ENCODE measurements at regions not wholly inside any gene's neighbourhood (a gene's known extent, or its start where the extent isn't known, plus 50 kb on each side); places are given as distances from the start of the nearest gene placed in this dataset.

- TF ChIP-seq, protein P1, sequence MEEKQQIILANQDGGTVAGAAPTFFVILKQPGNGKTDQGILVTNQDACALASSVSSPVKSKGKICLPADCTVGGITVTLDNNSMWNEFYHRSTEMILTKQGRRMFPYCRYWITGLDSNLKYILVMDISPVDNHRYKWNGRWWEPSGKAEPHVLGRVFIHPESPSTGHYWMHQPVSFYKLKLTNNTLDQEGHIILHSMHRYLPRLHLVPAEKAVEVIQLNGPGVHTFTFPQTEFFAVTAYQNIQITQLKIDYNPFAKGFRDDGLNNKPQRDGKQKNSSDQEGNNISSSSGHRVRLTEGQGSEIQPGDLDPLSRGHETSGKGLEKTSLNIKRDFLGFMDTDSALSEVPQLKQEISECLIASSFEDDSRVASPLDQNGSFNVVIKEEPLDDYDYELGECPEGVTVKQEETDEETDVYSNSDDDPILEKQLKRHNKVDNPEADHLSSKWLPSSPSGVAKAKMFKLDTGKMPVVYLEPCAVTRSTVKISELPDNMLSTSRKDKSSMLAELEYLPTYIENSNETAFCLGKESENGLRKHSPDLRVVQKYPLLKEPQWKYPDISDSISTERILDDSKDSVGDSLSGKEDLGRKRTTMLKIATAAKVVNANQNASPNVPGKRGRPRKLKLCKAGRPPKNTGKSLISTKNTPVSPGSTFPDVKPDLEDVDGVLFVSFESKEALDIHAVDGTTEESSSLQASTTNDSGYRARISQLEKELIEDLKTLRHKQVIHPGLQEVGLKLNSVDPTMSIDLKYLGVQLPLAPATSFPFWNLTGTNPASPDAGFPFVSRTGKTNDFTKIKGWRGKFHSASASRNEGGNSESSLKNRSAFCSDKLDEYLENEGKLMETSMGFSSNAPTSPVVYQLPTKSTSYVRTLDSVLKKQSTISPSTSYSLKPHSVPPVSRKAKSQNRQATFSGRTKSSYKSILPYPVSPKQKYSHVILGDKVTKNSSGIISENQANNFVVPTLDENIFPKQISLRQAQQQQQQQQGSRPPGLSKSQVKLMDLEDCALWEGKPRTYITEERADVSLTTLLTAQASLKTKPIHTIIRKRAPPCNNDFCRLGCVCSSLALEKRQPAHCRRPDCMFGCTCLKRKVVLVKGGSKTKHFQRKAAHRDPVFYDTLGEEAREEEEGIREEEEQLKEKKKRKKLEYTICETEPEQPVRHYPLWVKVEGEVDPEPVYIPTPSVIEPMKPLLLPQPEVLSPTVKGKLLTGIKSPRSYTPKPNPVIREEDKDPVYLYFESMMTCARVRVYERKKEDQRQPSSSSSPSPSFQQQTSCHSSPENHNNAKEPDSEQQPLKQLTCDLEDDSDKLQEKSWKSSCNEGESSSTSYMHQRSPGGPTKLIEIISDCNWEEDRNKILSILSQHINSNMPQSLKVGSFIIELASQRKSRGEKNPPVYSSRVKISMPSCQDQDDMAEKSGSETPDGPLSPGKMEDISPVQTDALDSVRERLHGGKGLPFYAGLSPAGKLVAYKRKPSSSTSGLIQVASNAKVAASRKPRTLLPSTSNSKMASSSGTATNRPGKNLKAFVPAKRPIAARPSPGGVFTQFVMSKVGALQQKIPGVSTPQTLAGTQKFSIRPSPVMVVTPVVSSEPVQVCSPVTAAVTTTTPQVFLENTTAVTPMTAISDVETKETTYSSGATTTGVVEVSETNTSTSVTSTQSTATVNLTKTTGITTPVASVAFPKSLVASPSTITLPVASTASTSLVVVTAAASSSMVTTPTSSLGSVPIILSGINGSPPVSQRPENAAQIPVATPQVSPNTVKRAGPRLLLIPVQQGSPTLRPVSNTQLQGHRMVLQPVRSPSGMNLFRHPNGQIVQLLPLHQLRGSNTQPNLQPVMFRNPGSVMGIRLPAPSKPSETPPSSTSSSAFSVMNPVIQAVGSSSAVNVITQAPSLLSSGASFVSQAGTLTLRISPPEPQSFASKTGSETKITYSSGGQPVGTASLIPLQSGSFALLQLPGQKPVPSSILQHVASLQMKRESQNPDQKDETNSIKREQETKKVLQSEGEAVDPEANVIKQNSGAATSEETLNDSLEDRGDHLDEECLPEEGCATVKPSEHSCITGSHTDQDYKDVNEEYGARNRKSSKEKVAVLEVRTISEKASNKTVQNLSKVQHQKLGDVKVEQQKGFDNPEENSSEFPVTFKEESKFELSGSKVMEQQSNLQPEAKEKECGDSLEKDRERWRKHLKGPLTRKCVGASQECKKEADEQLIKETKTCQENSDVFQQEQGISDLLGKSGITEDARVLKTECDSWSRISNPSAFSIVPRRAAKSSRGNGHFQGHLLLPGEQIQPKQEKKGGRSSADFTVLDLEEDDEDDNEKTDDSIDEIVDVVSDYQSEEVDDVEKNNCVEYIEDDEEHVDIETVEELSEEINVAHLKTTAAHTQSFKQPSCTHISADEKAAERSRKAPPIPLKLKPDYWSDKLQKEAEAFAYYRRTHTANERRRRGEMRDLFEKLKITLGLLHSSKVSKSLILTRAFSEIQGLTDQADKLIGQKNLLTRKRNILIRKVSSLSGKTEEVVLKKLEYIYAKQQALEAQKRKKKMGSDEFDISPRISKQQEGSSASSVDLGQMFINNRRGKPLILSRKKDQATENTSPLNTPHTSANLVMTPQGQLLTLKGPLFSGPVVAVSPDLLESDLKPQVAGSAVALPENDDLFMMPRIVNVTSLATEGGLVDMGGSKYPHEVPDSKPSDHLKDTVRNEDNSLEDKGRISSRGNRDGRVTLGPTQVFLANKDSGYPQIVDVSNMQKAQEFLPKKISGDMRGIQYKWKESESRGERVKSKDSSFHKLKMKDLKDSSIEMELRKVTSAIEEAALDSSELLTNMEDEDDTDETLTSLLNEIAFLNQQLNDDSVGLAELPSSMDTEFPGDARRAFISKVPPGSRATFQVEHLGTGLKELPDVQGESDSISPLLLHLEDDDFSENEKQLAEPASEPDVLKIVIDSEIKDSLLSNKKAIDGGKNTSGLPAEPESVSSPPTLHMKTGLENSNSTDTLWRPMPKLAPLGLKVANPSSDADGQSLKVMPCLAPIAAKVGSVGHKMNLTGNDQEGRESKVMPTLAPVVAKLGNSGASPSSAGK (IDR thresholded peaks at IDR 0.05), result 0 out of 2 replicates have a peak, but pooled peaks have one; percentile 52
- TF ChIP-seq SOX6 (IDR thresholded peaks at IDR 0.05), result peak; percentile 94
- TF ChIP-seq FOXM1 (IDR thresholded peaks at IDR 0.05; ENCODE audit: low read depth), result peak; percentile 34; the same call in 1 of the 2 replicates
- no peak for TF ChIP-seq FOXM1 (CRISPR knock-in tag; IDR thresholded peaks at IDR 0.05; ENCODE audit: low read depth)
- TF ChIP-seq PREB (CRISPR knock-in tag; IDR thresholded peaks at IDR 0.05), result no peak
- TF ChIP-seq ZNF57 (CRISPR knock-in tag; IDR thresholded peaks at IDR 0.05), result no peak
- TF ChIP-seq STAT5A (IDR thresholded peaks at IDR 0.05; ENCODE audit: borderline replicate concordance, low read length), result peak; percentile 74
- TF ChIP-seq FOS (IDR thresholded peaks at IDR 0.05; ENCODE audit: extremely low read depth, insufficient read length), result no peak
- TF ChIP-seq PPARD (CRISPR knock-in tag; IDR thresholded peaks at IDR 0.05), result no peak
- TF ChIP-seq ZNF134 (CRISPR knock-in tag; conservative IDR thresholded peaks at IDR 0.05), result peak; percentile 36; the same call in 1 of the 2 replicates
- TF ChIP-seq XRCC5 (IDR thresholded peaks at IDR 0.05; ENCODE audit: low read depth, low read length), result 0 out of 2 replicates have a peak, but pooled peaks have one; percentile 20
- TF ChIP-seq HMBOX1 (IDR thresholded peaks at IDR 0.05), result peak; percentile 75
- no peak for TF ChIP-seq GATAD2A (IDR thresholded peaks at IDR 0.05)
- TF ChIP-seq NCOA2 (IDR thresholded peaks at IDR 0.05; ENCODE audit: partially characterized antibody in 2 of 2), result no peak
- 0 out of 2 replicates have a peak, but pooled peaks have one; percentile 41 for TF ChIP-seq ETV5 (CRISPR knock-in tag; IDR thresholded peaks at IDR 0.05; ENCODE audit: low read depth)
- no peak for TF ChIP-seq ZKSCAN3 (CRISPR knock-in tag; IDR thresholded peaks at IDR 0.05)
Measured at GRCh38 chr1:182257369-182258063, 134.1 kb downstream of the GLUL start (continued).

Measured in K562 (cell line).